ENCODE measurements at regions not wholly inside any gene's neighbourhood (a gene's known extent, or its start where the extent isn't known, plus 50 kb on each side); places are given as distances from the start of the nearest gene placed in this dataset.

GRCh38 chr13:84653915-84654534, 771.8 kb upstream of the SLITRK1 start:
- ATAC-seq (ENCODE audit: low FRiP score) (no peak), DNase-seq (ENCODE audit: low spot score) (no peak)
- TF ChIP-seq, protein P1, sequence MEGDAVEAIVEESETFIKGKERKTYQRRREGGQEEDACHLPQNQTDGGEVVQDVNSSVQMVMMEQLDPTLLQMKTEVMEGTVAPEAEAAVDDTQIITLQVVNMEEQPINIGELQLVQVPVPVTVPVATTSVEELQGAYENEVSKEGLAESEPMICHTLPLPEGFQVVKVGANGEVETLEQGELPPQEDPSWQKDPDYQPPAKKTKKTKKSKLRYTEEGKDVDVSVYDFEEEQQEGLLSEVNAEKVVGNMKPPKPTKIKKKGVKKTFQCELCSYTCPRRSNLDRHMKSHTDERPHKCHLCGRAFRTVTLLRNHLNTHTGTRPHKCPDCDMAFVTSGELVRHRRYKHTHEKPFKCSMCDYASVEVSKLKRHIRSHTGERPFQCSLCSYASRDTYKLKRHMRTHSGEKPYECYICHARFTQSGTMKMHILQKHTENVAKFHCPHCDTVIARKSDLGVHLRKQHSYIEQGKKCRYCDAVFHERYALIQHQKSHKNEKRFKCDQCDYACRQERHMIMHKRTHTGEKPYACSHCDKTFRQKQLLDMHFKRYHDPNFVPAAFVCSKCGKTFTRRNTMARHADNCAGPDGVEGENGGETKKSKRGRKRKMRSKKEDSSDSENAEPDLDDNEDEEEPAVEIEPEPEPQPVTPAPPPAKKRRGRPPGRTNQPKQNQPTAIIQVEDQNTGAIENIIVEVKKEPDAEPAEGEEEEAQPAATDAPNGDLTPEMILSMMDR (IDR thresholded peaks at IDR 0.05) = no peak

GRCh38 chr13:84651705-84652104, 769.4 kb upstream of the SLITRK1 start:
- no peak for DNase-seq (ENCODE audit: low spot score)
- no peak for ATAC-seq (ENCODE audit: low FRiP score)
- TF ChIP-seq, protein P1 (IDR thresholded peaks at IDR 0.05) = no peak

GRCh38 chr13:84651288-84651687, 769.0 kb upstream of the SLITRK1 start:
- no peak for ATAC-seq (ENCODE audit: low FRiP score)
- TF ChIP-seq, protein P1 (IDR thresholded peaks at IDR 0.05) = no peak
- no peak for DNase-seq (ENCODE audit: low spot score)

- no peak for DNase-seq (ENCODE audit: low spot score)
- TF ChIP-seq, protein P1 (IDR thresholded peaks at IDR 0.05) = no peak
- no peak for ATAC-seq (ENCODE audit: low FRiP score)
Observed at GRCh38 chr13:84649853-84650252, 767.6 kb upstream of the SLITRK1 start.

DNA sequence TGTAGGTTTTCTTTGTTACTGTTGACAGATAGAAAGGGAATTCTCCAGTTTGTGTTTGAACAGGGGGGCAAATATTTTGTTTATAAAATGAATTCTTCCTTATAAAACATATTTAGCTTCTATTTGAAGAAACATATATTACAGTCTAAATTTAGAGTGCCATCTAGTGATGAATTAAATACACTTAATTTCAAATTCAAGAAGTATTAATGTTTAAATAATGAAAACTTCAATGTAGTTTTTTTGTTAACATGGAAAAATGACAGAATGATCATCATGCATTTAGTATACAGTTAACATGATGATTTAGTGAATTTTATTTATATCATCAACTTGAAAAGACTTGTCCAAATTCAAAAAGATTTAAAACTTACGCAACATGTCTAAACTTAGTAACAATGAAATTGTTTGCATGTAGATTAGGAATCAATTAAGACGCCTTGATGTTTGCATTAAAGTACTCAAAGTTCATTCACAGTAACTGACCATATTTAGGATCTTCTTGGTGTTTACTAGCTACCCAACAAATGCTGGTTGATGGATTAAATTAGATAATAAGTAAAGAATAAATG, 765.9 kb upstream of the SLITRK1 start:
- ATAC-seq (ENCODE audit: low FRiP score) (no peak), DNase-seq (ENCODE audit: low spot score) (no peak)
- TF ChIP-seq, protein P1 (IDR thresholded peaks at IDR 0.05) = no peak

DNA sequence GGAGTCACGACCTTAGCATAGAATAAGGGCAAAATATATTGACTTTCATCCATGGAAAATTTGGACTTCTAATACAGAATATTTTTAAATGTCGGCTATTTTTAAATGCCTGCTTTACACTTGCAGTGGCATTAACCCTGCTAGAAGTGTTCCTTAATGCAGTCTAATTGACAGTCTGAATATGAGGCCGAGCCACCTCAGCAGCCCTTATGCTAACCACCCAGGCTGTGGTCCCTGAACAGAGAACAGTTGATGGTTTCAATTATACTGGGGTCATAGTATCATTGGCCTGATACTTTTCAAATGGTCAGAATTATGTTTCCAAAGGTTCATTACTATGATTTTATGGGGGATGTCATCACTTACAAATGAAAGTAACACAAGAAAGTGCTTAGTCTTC, 764.7 kb upstream of the SLITRK1 start:
- ATAC-seq (ENCODE audit: low FRiP score) (no peak), DNase-seq (ENCODE audit: low spot score) (no peak)
- TF ChIP-seq, protein P1 (IDR thresholded peaks at IDR 0.05) = no peak

All from omental fat pad (tissue), 3 donors.